ENCODE measurements at regions not wholly inside any gene's neighbourhood (a gene's known extent, or its start where the extent isn't known, plus 50 kb on each side); places are given as distances from the start of the nearest gene placed in this dataset.

GRCh38 chr1:143736562-143736961, 235.2 kb downstream of the FAM72C start:
- TF ChIP-seq POLR2A (IDR thresholded peaks at IDR 0.05; ENCODE audit: borderline replicate concordance, extremely low read depth, insufficient read depth, insufficient read length) (no peak), TCF7L2 (IDR thresholded peaks at IDR 0.05; ENCODE audit: borderline replicate concordance, extremely low read depth, insufficient read depth, insufficient read length) (no peak), MAX (IDR thresholded peaks at IDR 0.05) (no peak), CTCF (IDR thresholded peaks at IDR 0.05 in 2 of 3, conservative IDR thresholded peaks at IDR 0.05 in 1 of 3; ENCODE audit: borderline replicate concordance in 1 of 3, insufficient read depth in 1 of 3, low read depth in 2 of 3, low read length in 2 of 3) (no peak), RAD21 (IDR thresholded peaks at IDR 0.05; ENCODE audit: low read depth) (no peak), POLR2AphosphoS5 (IDR thresholded peaks at IDR 0.05; ENCODE audit: low read depth, low read length) (no peak), YY1 (IDR thresholded peaks at IDR 0.05; ENCODE audit: extremely low read depth, insufficient replicate concordance, low read depth, low read length) (no peak), SIN3A (IDR thresholded peaks at IDR 0.05; ENCODE audit: low read depth) (no peak), JUND (IDR thresholded peaks at IDR 0.05) (no peak), REST (IDR thresholded peaks at IDR 0.05; ENCODE audit: low read depth) (no peak), CBX3 (IDR thresholded peaks at IDR 0.05; ENCODE audit: low read depth) (no peak), ATF3 (IDR thresholded peaks at IDR 0.05) (no peak), EZH2 (IDR thresholded peaks at IDR 0.05) (no peak)

Data from HCT116 (cell line).